ENCODE measurements at regions not wholly inside any gene's neighbourhood (a gene's known extent, or its start where the extent isn't known, plus 50 kb on each side); places are given as distances from the start of the nearest gene placed in this dataset.
"Not testable (repeated sequence)": the region's sequence is repeated elsewhere in the genome, so short reads cannot be mapped to it uniquely, and the experiment has no call there.

- TF ChIP-seq CTCF (IDR thresholded peaks at IDR 0.05; ENCODE audit: low read length, missing control alignments), result no peak
- no peak for DNase-seq (ENCODE audit: low read depth)
- H3K4me3 ChIP-seq (replicated peaks; ENCODE audit: low read depth, low read length), result no peak overlapping the region
These were observed 231.0 kb downstream of the GOLGA6L6 start for GRCh38 chr15:20310603-20311002.

GRCh38 chr15:20309966-20310365, 231.6 kb downstream of the GOLGA6L6 start:
- not testable (repeated sequence) for H3K4me3 ChIP-seq (replicated peaks; ENCODE audit: low read depth, low read length); DNase-seq (ENCODE audit: low read depth)

- not testable (repeated sequence) for H3K4me3 ChIP-seq (replicated peaks; ENCODE audit: low read depth, low read length); DNase-seq (ENCODE audit: low read depth)
These were observed 232.2 kb downstream of the GOLGA6L6 start for GRCh38 chr15:20309395-20309794.

- H3K4me3 ChIP-seq (replicated peaks; ENCODE audit: low read depth, low read length); DNase-seq (ENCODE audit: low read depth): not testable (repeated sequence)
These were observed 233.4 kb downstream of the GOLGA6L6 start for GRCh38 chr15:20308027-20308690.

- not testable (repeated sequence) for DNase-seq (ENCODE audit: low read depth); H3K4me3 ChIP-seq (replicated peaks; ENCODE audit: low read depth, low read length)
These were observed 234.5 kb downstream of the GOLGA6L6 start for GRCh38 chr15:20307137-20307536.

GRCh38 chr15:20306497-20307106, 235.0 kb downstream of the GOLGA6L6 start:
- DNase-seq (ENCODE audit: low read depth); H3K4me3 ChIP-seq (replicated peaks; ENCODE audit: low read depth, low read length): not testable (repeated sequence)

GRCh38 chr15:20305912-20306311, 235.7 kb downstream of the GOLGA6L6 start:
- not testable (repeated sequence) for DNase-seq (ENCODE audit: low read depth); H3K4me3 ChIP-seq (replicated peaks; ENCODE audit: low read depth, low read length)

GRCh38 chr15:20305015-20305465, 236.6 kb downstream of the GOLGA6L6 start:
- not testable (repeated sequence) for DNase-seq (ENCODE audit: low read depth); H3K4me3 ChIP-seq (replicated peaks; ENCODE audit: low read depth, low read length)

- not testable (repeated sequence) for DNase-seq (ENCODE audit: low read depth); H3K4me3 ChIP-seq (replicated peaks; ENCODE audit: low read depth, low read length)
These were observed 237.2 kb downstream of the GOLGA6L6 start for GRCh38 chr15:20304282-20305014.

- not testable (repeated sequence) for DNase-seq (ENCODE audit: low read depth)
These were observed 238.1 kb downstream of the GOLGA6L6 start for GRCh38 chr15:20303248-20304171.

GRCh38 chr15:20302141-20303069, 239.2 kb downstream of the GOLGA6L6 start:
- H3K4me3 ChIP-seq (replicated peaks; ENCODE audit: low read depth, low read length); DNase-seq (ENCODE audit: low read depth): not testable (repeated sequence)

More at GRCh38 chr15:20303248-20304171, 238.1 kb downstream of the GOLGA6L6 start:
- H3K4me3 ChIP-seq (replicated peaks; ENCODE audit: low read depth, low read length), result not testable (repeated sequence)

- not testable (repeated sequence) for H3K4me3 ChIP-seq (replicated peaks; ENCODE audit: low read depth, low read length)
These were observed 240.0 kb downstream of the GOLGA6L6 start for GRCh38 chr15:20301471-20302081.

GRCh38 chr15:20301041-20301390, 240.6 kb downstream of the GOLGA6L6 start:
- not testable (repeated sequence) for DNase-seq (ENCODE audit: low read depth); H3K4me3 ChIP-seq (replicated peaks; ENCODE audit: low read depth, low read length)

More at GRCh38 chr15:20301471-20302081, 240.0 kb downstream of the GOLGA6L6 start:
- DNase-seq (ENCODE audit: low read depth), result not testable (repeated sequence)

GRCh38 chr15:20300351-20301040, 241.1 kb downstream of the GOLGA6L6 start:
- not testable (repeated sequence) for H3K4me3 ChIP-seq (replicated peaks; ENCODE audit: low read depth, low read length); DNase-seq (ENCODE audit: low read depth)

GRCh38 chr15:20297603-20298123, 243.9 kb downstream of the GOLGA6L6 start:
- DNase-seq (ENCODE audit: low read depth); H3K4me3 ChIP-seq (replicated peaks; ENCODE audit: low read depth, low read length): not testable (repeated sequence)
